Progenitor cell of endocrine pancreas (in vitro differentiated cells): ENCODE measurements at regions not wholly inside any gene's neighbourhood (a gene's known extent, or its start where the extent isn't known, plus 50 kb on each side); places are given as distances from the start of the nearest gene placed in this dataset.

Experiments used
- DNase-seq: peaks from one replicate; pipeline ENCODE4 v3.0.0; 2021; ENCODE audit warnings: low spot score; ENCODE audit not compliant: unreplicated experiment
- H3K27ac Mint-ChIP-seq: 2 replicates; pipeline ENCODE4 v1.8.0; 2021; ENCODE audit warnings: mild to moderate bottlenecking, moderate library complexity, mixed read lengths
- H3K27me3 Mint-ChIP-seq: 2 replicates; pipeline ENCODE4 v1.8.0; 2021; ENCODE audit warnings: mixed read lengths
- H3K36me3 Mint-ChIP-seq: 2 replicates; pipeline ENCODE4 v1.8.0; 2022; ENCODE audit warnings: mixed read lengths; ENCODE audit not compliant: insufficient read depth
- H3K4me1 Mint-ChIP-seq: 2 replicates; pipeline ENCODE4 v1.8.0; 2021; ENCODE audit warnings: low read depth, mixed read lengths
- H3K4me3 Mint-ChIP-seq: 2 replicates; pipeline ENCODE4 v1.8.0; 2021; ENCODE audit warnings: low read depth, mild to moderate bottlenecking, moderate library complexity, mixed read lengths
- H3K9me3 Mint-ChIP-seq: 2 replicates; pipeline ENCODE4 v1.8.0; 2021; ENCODE audit warnings: low read depth, mixed read lengths
- TF ChIP-seq, protein P1 (sequence below): fragments of 200-600 bp; sonication (generic); IDR thresholded peaks from one replicate; pipeline ENCODE4 v1.5.0; 2021; ENCODE audit warnings: antibody characterized with exemption, mild to moderate bottlenecking; ENCODE audit not compliant: unreplicated experiment

DNA sequence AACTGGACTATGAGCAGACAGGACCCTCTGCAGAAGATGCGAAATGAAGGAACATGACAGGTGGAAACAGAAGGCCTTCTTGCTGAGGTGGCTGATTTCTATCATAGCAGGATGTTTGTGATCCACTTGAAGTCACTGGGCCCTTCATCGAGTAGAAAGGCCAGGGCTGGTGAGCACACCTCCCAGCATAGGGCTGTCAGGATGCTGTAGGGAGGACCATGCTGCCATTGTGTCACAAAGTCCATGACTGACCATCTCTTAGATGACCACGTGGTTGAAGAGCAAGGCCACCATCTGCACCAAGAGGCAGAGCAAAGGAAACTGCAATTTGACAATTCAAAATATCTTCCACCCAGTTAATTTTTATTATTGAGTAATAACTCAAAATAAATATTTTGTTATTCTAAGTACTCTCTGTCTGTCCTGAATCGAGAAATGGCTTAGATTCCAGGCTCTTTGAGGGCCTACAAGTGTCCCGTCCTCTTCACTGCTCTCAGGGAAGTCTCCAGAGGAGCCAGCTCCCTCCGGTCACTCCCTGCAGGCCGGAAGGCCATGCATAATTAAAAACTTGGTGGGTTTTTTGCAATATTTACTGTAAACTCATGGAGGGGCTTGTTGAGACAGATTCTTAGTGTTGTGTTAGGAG lies 249.3 kb upstream of the ZMIZ1 start:
- peaks cover 3% of the 10 kb centered on the region for H3K27me3 Mint-ChIP-seq
- no peaks in the 10 kb centered on the region for H3K9me3 Mint-ChIP-seq
- H3K27ac Mint-ChIP-seq, result no peak overlapping the region
- DNase-seq, result no peak
- H3K4me1 Mint-ChIP-seq, result peaks cover 7% of the 10 kb centered on the region
- H3K36me3 Mint-ChIP-seq, result no peaks in the 10 kb centered on the region
- H3K4me3 Mint-ChIP-seq, result no peak overlapping the region
- TF ChIP-seq, protein P1, sequence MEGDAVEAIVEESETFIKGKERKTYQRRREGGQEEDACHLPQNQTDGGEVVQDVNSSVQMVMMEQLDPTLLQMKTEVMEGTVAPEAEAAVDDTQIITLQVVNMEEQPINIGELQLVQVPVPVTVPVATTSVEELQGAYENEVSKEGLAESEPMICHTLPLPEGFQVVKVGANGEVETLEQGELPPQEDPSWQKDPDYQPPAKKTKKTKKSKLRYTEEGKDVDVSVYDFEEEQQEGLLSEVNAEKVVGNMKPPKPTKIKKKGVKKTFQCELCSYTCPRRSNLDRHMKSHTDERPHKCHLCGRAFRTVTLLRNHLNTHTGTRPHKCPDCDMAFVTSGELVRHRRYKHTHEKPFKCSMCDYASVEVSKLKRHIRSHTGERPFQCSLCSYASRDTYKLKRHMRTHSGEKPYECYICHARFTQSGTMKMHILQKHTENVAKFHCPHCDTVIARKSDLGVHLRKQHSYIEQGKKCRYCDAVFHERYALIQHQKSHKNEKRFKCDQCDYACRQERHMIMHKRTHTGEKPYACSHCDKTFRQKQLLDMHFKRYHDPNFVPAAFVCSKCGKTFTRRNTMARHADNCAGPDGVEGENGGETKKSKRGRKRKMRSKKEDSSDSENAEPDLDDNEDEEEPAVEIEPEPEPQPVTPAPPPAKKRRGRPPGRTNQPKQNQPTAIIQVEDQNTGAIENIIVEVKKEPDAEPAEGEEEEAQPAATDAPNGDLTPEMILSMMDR, result no peak

DNA sequence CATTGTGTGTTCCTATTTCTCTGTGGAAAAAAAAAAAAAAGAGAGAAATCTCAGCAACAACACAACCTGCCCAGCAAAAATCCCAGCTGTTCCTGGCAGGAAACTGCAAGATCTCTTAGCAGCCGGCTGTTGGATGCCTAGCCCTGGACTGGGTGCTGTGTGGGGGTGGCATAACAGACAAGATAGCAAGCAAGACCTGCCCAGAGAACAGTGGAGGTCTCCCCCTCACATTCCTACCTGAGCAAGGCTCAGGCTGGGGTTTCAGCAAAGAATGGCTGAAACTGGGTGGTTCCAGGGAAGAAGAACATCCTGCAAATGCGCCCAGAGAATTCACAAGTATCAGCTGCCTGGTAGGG lies 248.8 kb upstream of the ZMIZ1 start:
- TF ChIP-seq, protein P1, result no peak

DNA sequence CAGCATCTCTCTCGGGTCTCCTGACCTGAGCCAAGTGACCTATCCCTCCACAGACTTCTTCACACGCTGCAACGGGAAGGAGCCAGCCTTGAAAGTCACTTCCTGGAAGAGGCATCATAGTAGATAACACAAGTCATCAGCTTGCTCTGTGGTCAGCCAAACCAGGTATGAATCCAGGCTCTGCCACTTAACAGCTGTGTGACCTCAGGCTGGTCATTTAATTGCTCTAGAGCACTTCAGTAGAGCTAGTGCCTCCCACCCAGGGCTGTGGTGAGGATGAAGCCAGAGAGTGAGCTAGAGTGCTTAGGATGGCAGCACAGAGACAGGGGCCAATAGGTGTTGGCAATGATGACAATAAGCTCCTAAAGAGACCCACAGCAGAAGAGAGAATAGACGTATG lies 247.7 kb upstream of the ZMIZ1 start:
- Mint-ChIP-seq H3K4me1 (peaks cover 3% of the 10 kb centered on the region), H3K27me3 (peaks cover 3% of the 10 kb centered on the region), H3K27ac (no peak overlapping the region), H3K9me3 (no peaks in the 10 kb centered on the region), H3K4me3 (no peak overlapping the region), H3K36me3 (no peaks in the 10 kb centered on the region)
- TF ChIP-seq, protein P1, result no peak
- DNase-seq, result no peak

More for the DNA sequence above, 248.8 kb upstream of the ZMIZ1 start:
- Mint-ChIP-seq H3K9me3 (no peaks in the 10 kb centered on the region), H3K4me3 (no peak overlapping the region), H3K27ac (no peak overlapping the region), H3K36me3 (no peaks in the 10 kb centered on the region), H3K27me3 (peaks cover 3% of the 10 kb centered on the region), H3K4me1 (peaks cover 6% of the 10 kb centered on the region)
- no peak for DNase-seq

DNA sequence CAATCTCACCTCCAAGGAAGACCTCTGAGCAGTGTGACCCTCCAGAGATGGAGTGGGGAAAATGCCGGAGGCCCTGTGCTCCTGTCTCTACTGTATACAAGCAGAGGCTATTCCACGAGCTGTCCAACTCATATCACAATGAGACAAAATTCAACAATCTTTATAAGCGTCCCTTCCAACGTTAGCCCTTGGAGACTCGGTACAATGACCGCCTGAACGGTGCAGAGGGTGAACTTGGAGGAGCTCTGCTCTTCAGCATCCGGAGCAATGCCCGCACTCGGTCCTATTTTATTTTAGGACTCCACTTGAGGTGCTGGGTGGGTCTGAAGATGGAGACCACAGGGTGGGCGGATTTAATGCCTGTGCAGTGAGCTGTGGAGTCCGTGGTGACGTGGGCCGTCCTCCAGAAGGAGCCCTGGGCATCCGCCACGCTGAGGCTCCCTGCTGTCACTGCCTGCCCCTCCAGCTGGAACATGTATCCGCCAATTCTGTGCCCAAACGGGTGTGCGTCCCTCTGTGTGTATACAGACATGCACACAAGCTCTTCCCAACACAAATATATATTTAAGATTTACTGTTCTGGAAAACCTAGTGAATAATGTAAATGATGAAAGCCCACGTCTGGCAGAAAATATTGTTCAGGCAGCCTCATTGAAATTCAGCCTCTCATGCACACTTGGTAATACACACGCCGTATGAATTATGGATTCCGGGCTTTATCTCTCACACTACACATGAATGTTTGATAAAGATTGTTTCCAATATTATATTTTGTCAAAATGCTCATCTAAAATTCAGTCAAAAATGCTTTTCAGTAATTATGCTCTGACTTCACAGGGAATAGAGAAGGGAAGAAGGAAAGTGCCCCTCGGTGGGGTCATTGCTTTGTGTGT lies 239.9 kb upstream of the ZMIZ1 start:
- Mint-ChIP-seq H3K9me3 (peaks cover 3% of the 10 kb centered on the region), H3K4me1 (no peaks in the 10 kb centered on the region), H3K27me3 (peaks cover 35% of the 10 kb centered on the region), H3K36me3 (peaks cover 1% of the 10 kb centered on the region), H3K4me3 (no peak overlapping the region), H3K27ac (no peak overlapping the region)
- TF ChIP-seq, protein P1, result no peak
- DNase-seq, result no peak

DNA sequence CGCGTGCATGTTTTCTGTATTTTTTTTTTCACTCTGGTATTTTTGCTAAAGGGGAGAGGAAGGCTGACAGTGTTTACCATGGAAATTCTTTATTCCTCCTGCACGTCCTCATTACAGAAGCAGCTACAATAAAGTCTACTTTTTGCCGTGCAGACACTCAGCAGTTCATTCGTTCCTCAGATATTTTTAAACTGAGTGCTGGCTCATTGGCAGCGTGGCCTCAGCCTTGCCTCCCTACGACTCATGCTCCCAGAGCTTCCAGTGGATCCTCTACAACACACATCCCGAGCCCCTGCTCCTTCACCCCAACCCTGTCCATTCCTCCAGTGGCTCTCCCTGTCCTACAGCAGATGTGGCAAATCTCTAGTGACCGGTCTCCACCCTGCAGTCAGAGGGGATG lies 239.2 kb upstream of the ZMIZ1 start:
- Mint-ChIP-seq H3K27ac (no peak overlapping the region), H3K27me3 (peaks cover 35% of the 10 kb centered on the region), H3K36me3 (peaks cover 1% of the 10 kb centered on the region), H3K9me3 (peaks cover 3% of the 10 kb centered on the region), H3K4me1 (no peaks in the 10 kb centered on the region), H3K4me3 (no peak overlapping the region)
- no peak for DNase-seq
- TF ChIP-seq, protein P1, result no peak
